K562 (cell line): ENCODE measurements at regions not wholly inside any gene's neighbourhood (a gene's known extent, or its start where the extent isn't known, plus 50 kb on each side); places are given as distances from the start of the nearest gene placed in this dataset.

Source experiments
- ATAC-seq: fragments of 200-7000 bp; cut with Tn5 transposase; 3 replicates; pipeline ENCODE4 v1.9.1; 2020; ENCODE audit warnings: moderate library complexity
- BruUV-seq: library from RNA; stranded (reverse); fragments of 400-500 nt; replicated peaks from 2 replicates; lab custom pipeline; 2021; lab: Mats Ljungman, UMichigan
- CTCF ChIA-PET: fragments of 300-600 bp; formaldehyde crosslinking; extraction: SDS; loops from one replicate; lab custom pipeline; 2021; ENCODE audit warnings: low intra/inter-chr PET ratio; lab: Yijun Ruan, JAX
- POLR2A ChIA-PET: fragments of 300-600, 350-650 bp; sonication (Branson Sonifier 250); formaldehyde crosslinking; extraction: SDS; loops from one replicate; lab custom pipeline; 2021; ENCODE audit warnings: antibody characterized with exemption, inconsistent platforms; lab: Yijun Ruan, JAX
- DNase-seq, 4 experiments: peaks; one replicate each; pipeline versions ENCODE4 v3.0.0 to v3.0.0-alpha.2; 2011 to 2018; ENCODE audit warnings: low spot score in 3 of 4, mixed read lengths in 3 of 4; ENCODE audit errors: extremely low read depth in 1 of 4
- FAIRE-seq: peaks from 2 replicates; lab custom pipeline; 2011; peaks lifted over from hg19 to GRCh38; lab: Jason Lieb, UNC
- H2AFZ ChIP-seq: 2 replicates; pipeline ENCODE4 v1.6.0; 2011; ENCODE audit warnings: low read depth, low read length, control low read depth, inconsistent platforms
- H3K27ac ChIP-seq: fragments of 200-600 bp; 3 replicates; pipeline ENCODE4 v1.8.0; 2011; ENCODE audit warnings: low read depth, mild to moderate bottlenecking, control low read depth, inconsistent platforms, low read length, moderate library complexity, mixed read lengths; ENCODE audit errors: extremely low read depth
- H3K27me3 ChIP-seq, 2 experiments: fragments of 300-600 bp in 1 of 2; 2 replicates in 1 of 2; 3 replicates in 1 of 2; pipeline versions ENCODE4 v1.6.0 to v1.8.0; 2011; ENCODE audit warnings: inconsistent platforms in 2 of 2, low read length in 2 of 2, mild to moderate bottlenecking in 1 of 2, mixed read lengths in 1 of 2, moderate library complexity in 1 of 2; ENCODE audit not compliant: control insufficient read depth in 2 of 2, insufficient read depth in 2 of 2
- H3K36me3 ChIP-seq: fragments of 300-600 bp; 3 replicates; pipeline ENCODE4 v1.8.0; 2011; ENCODE audit warnings: mild to moderate bottlenecking, low read length, inconsistent platforms; ENCODE audit not compliant: control insufficient read depth, insufficient read depth
- H3K4me1 ChIP-seq, 2 experiments: fragments of 200-600 bp in 1 of 2; replicated peaks in 1 of 2; 2 replicates in 1 of 2; 3 replicates in 1 of 2; pipeline versions ENCODE4 v1.5.1 to v1.8.0; 2011; ENCODE audit warnings: inconsistent platforms in 2 of 2, low read length in 2 of 2, mild to moderate bottlenecking in 1 of 2, mixed read lengths in 1 of 2, moderate library complexity in 1 of 2; ENCODE audit not compliant: control insufficient read depth in 2 of 2, insufficient read depth in 2 of 2
- H3K4me2 ChIP-seq: 2 replicates; pipeline ENCODE4 v1.6.1; 2011; ENCODE audit warnings: low read length, control low read depth, inconsistent platforms, mixed read lengths; ENCODE audit not compliant: insufficient read depth
- H3K4me3 ChIP-seq: fragments of 200-600 bp; sonication (generic), shearing (Covaris generic); 2 replicates; pipeline ENCODE4 v1.5.1; 2016; ENCODE audit warnings: control low read depth, inconsistent platforms
- H3K79me2 ChIP-seq: fragments of 200-600 bp; 3 replicates; pipeline ENCODE4 v1.8.0; 2011; ENCODE audit warnings: low read length, inconsistent platforms; ENCODE audit not compliant: control insufficient read depth, insufficient read depth
- H3K9ac ChIP-seq, 2 experiments: 2 replicates each; pipeline versions ENCODE4 v1.6.0 to v1.6.1; 2011; ENCODE audit warnings: low read depth in 2 of 2, low read length in 2 of 2, control low read depth in 1 of 2, inconsistent platforms in 1 of 2, mild to moderate bottlenecking in 1 of 2, mixed read lengths in 1 of 2; ENCODE audit not compliant: insufficient read depth in 1 of 2
- H3K9me1 ChIP-seq: one replicate; pipeline ENCODE4 v1.6.0; 2011; ENCODE audit warnings: inconsistent platforms, mild to moderate bottlenecking, low read length, moderate library complexity; ENCODE audit not compliant: control insufficient read depth, insufficient read depth
- H3K9me3 ChIP-seq: replicated peaks from 2 replicates; pipeline ENCODE4 v1.5.1; 2011; ENCODE audit warnings: low read depth, low read length, inconsistent platforms; ENCODE audit not compliant: control insufficient read depth, insufficient read depth
- H4K20me1 ChIP-seq: replicated peaks from 2 replicates; pipeline ENCODE4 v1.6.1; 2011; ENCODE audit warnings: low read length, inconsistent platforms, mixed read lengths; ENCODE audit not compliant: control insufficient read depth, insufficient read depth
- BCL6 ChIP-seq: fragments of 250-450 bp; sonication (Bioruptor Pico); IDR thresholded peaks from 2 replicates; pipeline ENCODE4 v1.4.0; 2020
- CBFA2T2 ChIP-seq: fragments of 450-650 bp; conservative IDR thresholded peaks from 2 replicates; pipeline ENCODE4 v1.6.1; 2017; ENCODE audit warnings: mild to moderate bottlenecking
- E4F1 ChIP-seq: fragments of 250-450 bp; sonication (Bioruptor Pico); IDR thresholded peaks from 2 replicates; pipeline ENCODE4 v1.5.0; 2021; ENCODE audit warnings: mild to moderate bottlenecking, borderline replicate concordance
- EGR1 ChIP-seq: fragments of 450-650 bp; conservative IDR thresholded peaks from 2 replicates; pipeline ENCODE4 v1.6.1; 2017; ENCODE audit warnings: mild to moderate bottlenecking
- FOXA1 ChIP-seq: fragments of 450-650 bp; IDR thresholded peaks from 2 replicates; pipeline ENCODE4 v1.6.1; 2016; ENCODE audit warnings: mild to moderate bottlenecking, borderline replicate concordance
- HDGF ChIP-seq: fragments of 450-650 bp; IDR thresholded peaks from 2 replicates; pipeline ENCODE4 v1.6.1; 2016
- HNRNPK ChIP-seq: fragments of 200-400 bp; formaldehyde crosslinking; IDR thresholded peaks from one replicate; pipeline ENCODE4 v1.6.1; 2018; ENCODE audit warnings: mild to moderate bottlenecking, low read depth, low read length; ENCODE audit not compliant: poor library complexity, severe bottlenecking
- IRF1 ChIP-seq: sonication (generic); formaldehyde crosslinking; IDR thresholded peaks from 2 replicates; pipeline ENCODE4 v1.8.0; 2022; ENCODE audit warnings: missing genetic modification reagents, mild to moderate bottlenecking, borderline replicate concordance
- MEF2A ChIP-seq: IDR thresholded peaks from 2 replicates; pipeline ENCODE4 v1.6.1; 2011; ENCODE audit warnings: low read depth, mild to moderate bottlenecking, low read length, moderate library complexity; ENCODE audit not compliant: control insufficient read depth
- SP2 ChIP-seq: IDR thresholded peaks from 2 replicates; pipeline ENCODE4 v1.6.1; 2011; ENCODE audit warnings: mild to moderate bottlenecking, low read depth, low read length, moderate library complexity; ENCODE audit not compliant: poor library complexity, severe bottlenecking; ENCODE audit errors: extremely low read depth
- ZFP36 ChIP-seq: fragments of 150-350 bp; IDR thresholded peaks from 2 replicates; pipeline ENCODE4 v1.6.1; 2018; ENCODE audit warnings: low read length, low read depth; ENCODE audit not compliant: partially characterized antibody
- ZNF133 ChIP-seq: fragments of 250-450 bp; sonication (Bioruptor Pico); IDR thresholded peaks from 2 replicates; pipeline ENCODE4 v1.4.0; 2020; ENCODE audit warnings: mild to moderate bottlenecking
- ZNF311 ChIP-seq: fragments of 250-450 bp; sonication (Bioruptor Pico); IDR thresholded peaks from 2 replicates; pipeline ENCODE4 v1.4.0; 2020; ENCODE audit warnings: mild to moderate bottlenecking, moderate library complexity
- ZNF398 ChIP-seq: fragments of 250-450 bp; sonication (Bioruptor Pico); IDR thresholded peaks from 2 replicates; pipeline ENCODE4 v1.8.0; 2021; ENCODE audit warnings: moderate library complexity, mild to moderate bottlenecking, inconsistent platforms
- ZNF444 ChIP-seq: fragments of 250-450 bp; sonication (Bioruptor Pico); IDR thresholded peaks from 2 replicates; pipeline ENCODE4 v1.4.0; 2020; ENCODE audit warnings: mild to moderate bottlenecking, moderate library complexity
- ZNF518B ChIP-seq: fragments of 250-450 bp; sonication (Bioruptor Pico); IDR thresholded peaks from 2 replicates; pipeline ENCODE4 v1.5.0; 2021; ENCODE audit warnings: mild to moderate bottlenecking, moderate library complexity
- WGBS: fragments of 100-300 bp; shearing (Covaris generic); methylation state at CpG from one replicate; pipeline ENCODE4 v1.1.6; 2016; ENCODE audit warnings: low coverage, mixed read lengths; ENCODE audit not compliant: insufficient coverage; ENCODE audit errors: missing lambda C conversion rate; 5-methylcytosine and 5-hydroxymethylcytosine counted together
- in situ Hi-C: fragments of 300-500 bp; cut with MboI; formaldehyde crosslinking; loops from 4 replicates; pipeline ENCODE4 v1.15.0; 2018; ENCODE audit warnings: inconsistent platforms, mixed read lengths
- intact Hi-C: fragments of 100-400 bp; cut with micrococcal nuclease; formaldehyde crosslinking; loops from 2 replicates; pipeline ENCODE4 v1.14.2; 2022

- Histone ChIP-seq H3K9me3 (no peaks in the 10 kb centered on the region), H3K79me2 (no peaks in the 10 kb centered on the region), H3K4me3 (no peak overlapping the region), H3K27ac (no peak overlapping the region), H4K20me1 (no peaks in the 10 kb centered on the region), H3K4me2 (no peak overlapping the region), H3K9me1 (no peaks in the 10 kb centered on the region), H3K9ac (no peak overlapping the region), H2AFZ (no peak overlapping the region), H3K36me3 (no peaks in the 10 kb centered on the region), H3K4me1 (no peaks in the 10 kb centered on the region), H3K27me3 (no peaks in the 10 kb centered on the region)
- CTCF ChIA-PET: no interaction called here
- BruUV-seq: no TSS peak
- FAIRE-seq (no peak), ATAC-seq (no peak), DNase-seq (no peak)
- 0% methylated on average over 3 of the region's 3 CpGs for WGBS
- in situ Hi-C loops: no loop called here
- intact Hi-C loops: no loop called here
- POLR2A ChIA-PET: no interaction called here
- TF ChIP-seq BCL6 (CRISPR knock-in tag) (no peak), SP2 (no peak), IRF1 (no peak), ZFP36 (no peak), CBFA2T2 (no peak), FOXA1 (no peak), EGR1 (no peak), ZNF398 (CRISPR knock-in tag) (no peak), ZNF444 (no peak), E4F1 (CRISPR knock-in tag) (no peak), HNRNPK (no peak), MEF2A (no peak), ZNF133 (no peak), ZNF311 (no peak), HDGF (no peak), ZNF518B (CRISPR knock-in tag) (no peak)
These were observed 293.4 kb downstream of the CDK5RAP2 start for GRCh38 chr9:120286530-120286929.
